Pons (tissue), 1 donor: ENCODE measurements at regions not wholly inside any gene's neighbourhood (a gene's known extent, or its start where the extent isn't known, plus 50 kb on each side); places are given as distances from the start of the nearest gene placed in this dataset.

Experiments
- DNase-seq: peaks from one replicate; pipeline ENCODE4 v3.0.0-alpha.2; 2016; ENCODE audit warnings: low spot score

GRCh38 chr6:56345376-56345995 lies 98.1 kb upstream of the COL21A1 start:
- no peak for DNase-seq

GRCh38 chr6:56343295-56343694 lies 95.9 kb upstream of the COL21A1 start:
- DNase-seq: no peak

GRCh38 chr6:56339524-56339923 lies 92.1 kb upstream of the COL21A1 start:
- no peak for DNase-seq

GRCh38 chr6:56335726-56336125 lies 88.3 kb upstream of the COL21A1 start:
- DNase-seq: no peak

GRCh38 chr6:56334937-56335336 lies 87.6 kb upstream of the COL21A1 start:
- no peak for DNase-seq

GRCh38 chr6:56329271-56330050 lies 82.1 kb upstream of the COL21A1 start:
- DNase-seq: no peak

- no peak for DNase-seq
Observed at GRCh38 chr6:56328728-56329090, 81.3 kb upstream of the COL21A1 start.

GRCh38 chr6:56327946-56328727 lies 80.8 kb upstream of the COL21A1 start:
- DNase-seq: no peak

GRCh38 chr6:56324396-56324795 lies 77.0 kb upstream of the COL21A1 start:
- no peak for DNase-seq

GRCh38 chr6:56318851-56319250 lies 71.5 kb upstream of the COL21A1 start:
- no peak for DNase-seq

GRCh38 chr6:56314683-56315523 lies 67.5 kb upstream of the COL21A1 start:
- DNase-seq: peak; percentile 31

GRCh38 chr6:56311533-56312448 lies 64.4 kb upstream of the COL21A1 start:
- no peak for DNase-seq

GRCh38 chr6:56311061-56311460 lies 63.7 kb upstream of the COL21A1 start:
- no peak for DNase-seq

GRCh38 chr6:56310241-56310640 lies 62.9 kb upstream of the COL21A1 start:
- DNase-seq: no peak

- no peak for DNase-seq
Observed at GRCh38 chr6:56299916-56300315, 52.5 kb upstream of the COL21A1 start.

GRCh38 chr6:56297022-56297989 lies 49.9 kb upstream of the COL21A1 start:
- DNase-seq: no peak
